Panc1 (cell line): ENCODE measurements at regions not wholly inside any gene's neighbourhood (a gene's known extent, or its start where the extent isn't known, plus 50 kb on each side); places are given as distances from the start of the nearest gene placed in this dataset.

Experiments used
- POLR2AphosphoS5 ChIP-seq: IDR thresholded peaks from 2 replicates; pipeline ENCODE4 v1.6.1; 2012; ENCODE audit warnings: mild to moderate bottlenecking, low read depth, low read length, moderate library complexity
- REST ChIP-seq, 2 experiments: IDR thresholded peaks; 2 replicates each; pipeline ENCODE4 v1.6.1; 2011 to 2012; ENCODE audit warnings: low read depth in 2 of 2, control low read depth in 1 of 2, low read length in 1 of 2, mild to moderate bottlenecking in 1 of 2, moderate library complexity in 1 of 2; ENCODE audit not compliant: insufficient read depth in 1 of 2
- SIN3A ChIP-seq: IDR thresholded peaks from 2 replicates; pipeline ENCODE4 v1.6.1; 2012; ENCODE audit warnings: low read depth, mild to moderate bottlenecking, low read length, moderate library complexity, borderline replicate concordance; ENCODE audit not compliant: insufficient read depth

GRCh38 chr13:81492449-81492848, 1151.5 kb upstream of the SPRY2 start:
- TF ChIP-seq SIN3A (no peak), REST (IDR thresholded peaks at IDR 0.05; ENCODE audit: insufficient read depth in 1 of 2, low read depth in 2 of 2, low read length in 1 of 2) (no peak), POLR2AphosphoS5 (no peak)
